ENCODE measurements at regions not wholly inside any gene's neighbourhood (a gene's known extent, or its start where the extent isn't known, plus 50 kb on each side); places are given as distances from the start of the nearest gene placed in this dataset.

- H3K4me1 ChIP-seq (ENCODE audit: control insufficient read depth, insufficient read depth, low read length): no peaks in the 10 kb centered on the region
- intact Hi-C loops (cut with micrococcal nuclease; ENCODE audit: unreplicated experiment) (no loop called here), in situ Hi-C loops (cut with MboI) (no loop called here)
- no peaks in the 10 kb centered on the region for H3K79me2 ChIP-seq (ENCODE audit: control insufficient read depth, insufficient read depth, low read length)
- no TSS peak for BruUV-seq (replicated peaks)
- H4K20me1 ChIP-seq (ENCODE audit: control insufficient read depth, insufficient read depth): no peaks in the 10 kb centered on the region
- 8% methylated on average over 4 of the region's 4 CpGs for WGBS (ENCODE audit: insufficient coverage, insufficient replicate concordance, low lambda C conversion rate, missing lambda C conversion rate)
- no peak overlapping the region for H3K9ac ChIP-seq (ENCODE audit: control insufficient read depth, insufficient read depth, low read length)
- no peak overlapping the region for H3K4me3 ChIP-seq
- no peak overlapping the region for H2AFZ ChIP-seq (ENCODE audit: control insufficient read depth, low read depth, low read length)
- ChIA-PET SMC1A (ENCODE audit: uncharacterized antibody, unreplicated experiment) (interaction anchor here (1.0 to 1.1 kb wide), 2 partner anchors 9 to 25 kb away, joined by 3 read pairs; no protein-coding TSS in a partner anchor), RAD21 (ENCODE audit: unreplicated experiment) (no interaction called here), POLR2A (no interaction called here), CTCF (no interaction called here)
- no peaks in the 10 kb centered on the region for H3K36me3 ChIP-seq (ENCODE audit: control insufficient read depth in 2 of 2, insufficient read depth in 2 of 2, low read length in 1 of 2)
- H3K27me3 ChIP-seq (replicated peaks in 1 of 2; ENCODE audit: control insufficient read depth in 2 of 2, insufficient read depth in 2 of 2, low read length in 1 of 2): no peaks in the 10 kb centered on the region
- no peaks in the 10 kb centered on the region for H3K9me3 ChIP-seq (replicated peaks; ENCODE audit: control insufficient read depth, insufficient read depth, low read length)
- FAIRE-seq: no peak
- no peak for DNase-seq (ENCODE audit: low read depth, low spot score)
- H3K4me2 ChIP-seq (ENCODE audit: control insufficient read depth, insufficient read depth): no peak overlapping the region
- no peak for ATAC-seq
- H3K27ac ChIP-seq (ENCODE audit: control insufficient read depth, insufficient read depth): no peak overlapping the region
- TF ChIP-seq ATF2 (IDR thresholded peaks at IDR 0.05; ENCODE audit: low read length) (no peak), POLR2AphosphoS5 (IDR thresholded peaks at IDR 0.05; ENCODE audit: low read length) (no peak), POLR2AphosphoS2 (IDR thresholded peaks at IDR 0.05; ENCODE audit: low read depth, low read length) (no peak), MTA2 (IDR thresholded peaks at IDR 0.05; ENCODE audit: low read depth) (no peak), CHD1 (IDR thresholded peaks at IDR 0.05; ENCODE audit: low read depth, low read length) (no peak), NFXL1 (IDR thresholded peaks at IDR 0.05; ENCODE audit: borderline replicate concordance) (no peak), SUPT20H (IDR thresholded peaks at IDR 0.05; ENCODE audit: borderline replicate concordance, control insufficient read depth, low read depth, low read length) (no peak), ZNF592 (IDR thresholded peaks at IDR 0.05) (no peak), PBX3 (IDR thresholded peaks at IDR 0.05; ENCODE audit: insufficient replicate concordance, low read depth, low read length) (no peak), SMARCA5 (IDR thresholded peaks at IDR 0.05) (no peak), RAD51 (IDR thresholded peaks at IDR 0.05) (no peak), CHD2 (IDR thresholded peaks at IDR 0.05; ENCODE audit: borderline replicate concordance, low read depth, low read length) (no peak), YY1 (IDR thresholded peaks at IDR 0.05; ENCODE audit: low read depth, low read length) (no peak), RFX5 (IDR thresholded peaks at IDR 0.05; ENCODE audit: low read depth, low read length) (no peak)
- TF ChIP-seq, protein P1, sequence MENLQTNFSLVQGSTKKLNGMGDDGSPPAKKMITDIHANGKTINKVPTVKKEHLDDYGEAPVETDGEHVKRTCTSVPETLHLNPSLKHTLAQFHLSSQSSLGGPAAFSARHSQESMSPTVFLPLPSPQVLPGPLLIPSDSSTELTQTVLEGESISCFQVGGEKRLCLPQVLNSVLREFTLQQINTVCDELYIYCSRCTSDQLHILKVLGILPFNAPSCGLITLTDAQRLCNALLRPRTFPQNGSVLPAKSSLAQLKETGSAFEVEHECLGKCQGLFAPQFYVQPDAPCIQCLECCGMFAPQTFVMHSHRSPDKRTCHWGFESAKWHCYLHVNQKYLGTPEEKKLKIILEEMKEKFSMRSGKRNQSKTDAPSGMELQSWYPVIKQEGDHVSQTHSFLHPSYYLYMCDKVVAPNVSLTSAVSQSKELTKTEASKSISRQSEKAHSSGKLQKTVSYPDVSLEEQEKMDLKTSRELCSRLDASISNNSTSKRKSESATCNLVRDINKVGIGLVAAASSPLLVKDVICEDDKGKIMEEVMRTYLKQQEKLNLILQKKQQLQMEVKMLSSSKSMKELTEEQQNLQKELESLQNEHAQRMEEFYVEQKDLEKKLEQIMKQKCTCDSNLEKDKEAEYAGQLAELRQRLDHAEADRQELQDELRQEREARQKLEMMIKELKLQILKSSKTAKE (IDR thresholded peaks at IDR 0.05; ENCODE audit: low read depth, poor library complexity, severe bottlenecking): no peak
- TF ChIP-seq, protein P2, sequence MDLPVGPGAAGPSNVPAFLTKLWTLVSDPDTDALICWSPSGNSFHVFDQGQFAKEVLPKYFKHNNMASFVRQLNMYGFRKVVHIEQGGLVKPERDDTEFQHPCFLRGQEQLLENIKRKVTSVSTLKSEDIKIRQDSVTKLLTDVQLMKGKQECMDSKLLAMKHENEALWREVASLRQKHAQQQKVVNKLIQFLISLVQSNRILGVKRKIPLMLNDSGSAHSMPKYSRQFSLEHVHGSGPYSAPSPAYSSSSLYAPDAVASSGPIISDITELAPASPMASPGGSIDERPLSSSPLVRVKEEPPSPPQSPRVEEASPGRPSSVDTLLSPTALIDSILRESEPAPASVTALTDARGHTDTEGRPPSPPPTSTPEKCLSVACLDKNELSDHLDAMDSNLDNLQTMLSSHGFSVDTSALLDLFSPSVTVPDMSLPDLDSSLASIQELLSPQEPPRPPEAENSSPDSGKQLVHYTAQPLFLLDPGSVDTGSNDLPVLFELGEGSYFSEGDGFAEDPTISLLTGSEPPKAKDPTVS (IDR thresholded peaks at IDR 0.05; ENCODE audit: low read depth, low read length): no peak
These were observed 797.2 kb upstream of the PCDH9 start for GRCh38 chr13:68027306-68027705.
